K562 (cell line): ENCODE measurements at regions not wholly inside any gene's neighbourhood (a gene's known extent, or its start where the extent isn't known, plus 50 kb on each side); places are given as distances from the start of the nearest gene placed in this dataset.

ENCODE experiments used
- ATF6 ChIP-seq: sonication (generic); formaldehyde crosslinking; IDR thresholded peaks from 2 replicates; pipeline ENCODE4 v1.4.0; 2020; ENCODE audit warnings: mild to moderate bottlenecking, missing genetic modification reagents
- CREB3 ChIP-seq: fragments of 450-650 bp; conservative IDR thresholded peaks from 2 replicates; pipeline ENCODE4 v1.6.1; 2016; ENCODE audit warnings: missing genetic modification characterization, low read depth, mild to moderate bottlenecking, missing compliant biosample characterization, moderate library complexity
- CTCF ChIP-seq, 3 experiments: IDR thresholded peaks in 2 of 3; conservative IDR thresholded peaks in 1 of 3; 2 replicates each; pipeline ENCODE4 v1.5.1; 2011 to 2012; ENCODE audit warnings: low read length in 3 of 3, mild to moderate bottlenecking in 3 of 3, control low read depth in 2 of 3, improper control_type of control experiment in 1 of 3, inconsistent platforms in 1 of 3, low read depth in 1 of 3, mixed read lengths in 1 of 3, moderate library complexity in 1 of 3; ENCODE audit not compliant: insufficient read depth in 2 of 3
- FOXJ3 ChIP-seq: sonication (generic); formaldehyde crosslinking; IDR thresholded peaks from 2 replicates; pipeline ENCODE4 v1.4.0; 2020; ENCODE audit warnings: mild to moderate bottlenecking, missing genetic modification reagents
- FOXK2 ChIP-seq, 2 experiments: fragments of 450-650 bp; IDR thresholded peaks in 1 of 2; conservative IDR thresholded peaks in 1 of 2; 2 replicates each; pipeline ENCODE4 v1.6.1; 2016; ENCODE audit warnings: low read depth in 2 of 2, mild to moderate bottlenecking in 1 of 2
- IRF1 ChIP-seq: sonication (generic); formaldehyde crosslinking; IDR thresholded peaks from 2 replicates; pipeline ENCODE4 v1.8.0; 2022; ENCODE audit warnings: missing genetic modification reagents, mild to moderate bottlenecking, borderline replicate concordance
- PKNOX1 ChIP-seq: fragments of 450-650 bp; IDR thresholded peaks from 2 replicates; pipeline ENCODE4 v1.6.1; 2016
- RFX5 ChIP-seq: IDR thresholded peaks from 2 replicates; pipeline ENCODE4 v1.6.1; 2011; ENCODE audit warnings: low read depth, mild to moderate bottlenecking, improper control_type of control experiment, low read length
- SETDB1 ChIP-seq: IDR thresholded peaks from one replicate; pipeline ENCODE4 v1.6.1; 2012; ENCODE audit warnings: low read length, control low read depth, inconsistent platforms
- SNIP1 ChIP-seq: fragments of 450-650 bp; IDR thresholded peaks from 2 replicates; pipeline ENCODE4 v1.7.1; 2017; ENCODE audit warnings: low read depth, mild to moderate bottlenecking
- SREBF1 ChIP-seq: fragments of 150-350 bp; IDR thresholded peaks from 2 replicates; pipeline ENCODE4 v1.6.1; 2014; ENCODE audit warnings: antibody characterized with exemption, low read depth, low read length, borderline replicate concordance
- VEZF1 ChIP-seq: fragments of 200-800 bp; sonication (Bioruptor generic); IDR thresholded peaks from 2 replicates; pipeline ENCODE4 v1.6.1; 2017; ENCODE audit warnings: missing genetic modification characterization, missing compliant biosample characterization
- ZKSCAN8 ChIP-seq: fragments of 200-800 bp; sonication (Bioruptor generic); IDR thresholded peaks from 2 replicates; pipeline ENCODE4 v1.6.1; 2016; ENCODE audit warnings: missing genetic modification characterization, missing compliant biosample characterization
- ZNF318 ChIP-seq, 2 experiments: fragments of 450-650 bp; IDR thresholded peaks; 2 replicates each; pipeline ENCODE4 v1.6.1; 2016; ENCODE audit warnings: mild to moderate bottlenecking in 2 of 2, borderline replicate concordance in 1 of 2, low read depth in 1 of 2, moderate library complexity in 1 of 2

- TF ChIP-seq SREBF1 (no peak), CREB3 (no peak), SETDB1 (no peak), SNIP1 (no peak), CTCF (IDR thresholded peaks at IDR 0.05 in 2 of 3, conservative IDR thresholded peaks at IDR 0.05 in 1 of 3; ENCODE audit: insufficient read depth in 2 of 3, low read depth in 1 of 3, low read length in 3 of 3) (peak in 1 of 3 experiments; percentile 7; a peak in 2 of 6 replicates), FOXJ3 (CRISPR knock-in tag) (no peak), PKNOX1 (no peak), VEZF1 (CRISPR knock-in tag) (no peak), IRF1 (CRISPR knock-in tag) (no peak), ZNF318 (IDR thresholded peaks at IDR 0.05; ENCODE audit: borderline replicate concordance in 1 of 2, low read depth in 1 of 2) (no peak), FOXK2 (conservative IDR thresholded peaks at IDR 0.05 in 1 of 2, IDR thresholded peaks at IDR 0.05 in 1 of 2; ENCODE audit: low read depth in 2 of 2) (no peak), ATF6 (CRISPR knock-in tag) (no peak), RFX5 (no peak), ZKSCAN8 (no peak)
Measured at GRCh38 chr2:6771634-6772611, 93.8 kb downstream of the CMPK2 start.
